GM12801 (cell line): ENCODE measurements at regions not wholly inside any gene's neighbourhood (a gene's known extent, or its start where the extent isn't known, plus 50 kb on each side); places are given as distances from the start of the nearest gene placed in this dataset.

Experiments used
- TF ChIP-seq, protein P1 (sequence below): IDR thresholded peaks from one replicate; pipeline ENCODE4 v1.5.1; 2011; ENCODE audit warnings: control low read depth; ENCODE audit not compliant: insufficient read length; ENCODE audit errors: extremely low read depth

DNA sequence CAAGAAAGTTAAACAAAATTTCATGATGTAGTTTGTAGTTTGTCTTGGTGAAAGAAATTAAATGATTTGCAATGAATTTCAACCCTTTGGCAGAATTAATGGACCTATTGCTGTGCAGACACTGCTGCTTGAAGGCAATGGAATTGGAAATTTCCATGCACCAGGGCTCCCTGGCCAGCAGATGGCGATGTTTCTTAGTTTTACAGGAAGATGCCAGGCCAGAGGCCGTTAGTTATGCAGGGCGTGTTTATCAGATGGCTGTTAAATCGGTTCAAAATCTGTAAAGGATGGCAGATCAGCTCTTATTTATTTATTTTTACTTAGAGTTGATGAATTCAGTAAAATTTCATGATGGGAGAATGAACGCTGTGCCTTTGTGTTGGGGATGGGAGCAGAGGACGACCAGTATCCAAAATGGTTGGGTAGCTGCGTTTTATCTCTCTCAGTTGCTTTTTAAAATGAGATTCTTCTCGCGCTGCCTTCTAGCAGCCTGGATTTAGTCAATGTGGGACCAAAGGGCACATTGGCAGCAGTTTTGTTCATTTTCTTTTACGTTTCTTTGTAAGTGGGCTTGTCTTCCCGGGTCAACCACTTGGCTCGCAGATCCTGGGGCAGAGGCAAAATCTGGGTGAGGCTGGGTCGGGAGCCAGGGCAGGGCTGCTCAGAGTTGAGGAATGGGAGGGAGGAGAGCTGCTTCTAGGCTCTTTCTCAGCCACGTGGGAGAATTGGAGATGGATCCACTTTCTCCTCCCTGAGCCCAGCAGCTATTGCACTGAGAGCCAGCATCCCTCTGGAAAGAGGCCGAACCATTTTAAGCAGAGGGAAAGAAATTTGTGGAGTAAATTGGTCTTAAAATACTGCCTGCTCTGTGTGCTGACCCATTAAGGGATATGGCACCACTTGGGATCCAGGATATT lies 344.0 kb downstream of the PIK3C3 start:
- TF ChIP-seq, protein P1, sequence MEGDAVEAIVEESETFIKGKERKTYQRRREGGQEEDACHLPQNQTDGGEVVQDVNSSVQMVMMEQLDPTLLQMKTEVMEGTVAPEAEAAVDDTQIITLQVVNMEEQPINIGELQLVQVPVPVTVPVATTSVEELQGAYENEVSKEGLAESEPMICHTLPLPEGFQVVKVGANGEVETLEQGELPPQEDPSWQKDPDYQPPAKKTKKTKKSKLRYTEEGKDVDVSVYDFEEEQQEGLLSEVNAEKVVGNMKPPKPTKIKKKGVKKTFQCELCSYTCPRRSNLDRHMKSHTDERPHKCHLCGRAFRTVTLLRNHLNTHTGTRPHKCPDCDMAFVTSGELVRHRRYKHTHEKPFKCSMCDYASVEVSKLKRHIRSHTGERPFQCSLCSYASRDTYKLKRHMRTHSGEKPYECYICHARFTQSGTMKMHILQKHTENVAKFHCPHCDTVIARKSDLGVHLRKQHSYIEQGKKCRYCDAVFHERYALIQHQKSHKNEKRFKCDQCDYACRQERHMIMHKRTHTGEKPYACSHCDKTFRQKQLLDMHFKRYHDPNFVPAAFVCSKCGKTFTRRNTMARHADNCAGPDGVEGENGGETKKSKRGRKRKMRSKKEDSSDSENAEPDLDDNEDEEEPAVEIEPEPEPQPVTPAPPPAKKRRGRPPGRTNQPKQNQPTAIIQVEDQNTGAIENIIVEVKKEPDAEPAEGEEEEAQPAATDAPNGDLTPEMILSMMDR, result peak; percentile 29

DNA sequence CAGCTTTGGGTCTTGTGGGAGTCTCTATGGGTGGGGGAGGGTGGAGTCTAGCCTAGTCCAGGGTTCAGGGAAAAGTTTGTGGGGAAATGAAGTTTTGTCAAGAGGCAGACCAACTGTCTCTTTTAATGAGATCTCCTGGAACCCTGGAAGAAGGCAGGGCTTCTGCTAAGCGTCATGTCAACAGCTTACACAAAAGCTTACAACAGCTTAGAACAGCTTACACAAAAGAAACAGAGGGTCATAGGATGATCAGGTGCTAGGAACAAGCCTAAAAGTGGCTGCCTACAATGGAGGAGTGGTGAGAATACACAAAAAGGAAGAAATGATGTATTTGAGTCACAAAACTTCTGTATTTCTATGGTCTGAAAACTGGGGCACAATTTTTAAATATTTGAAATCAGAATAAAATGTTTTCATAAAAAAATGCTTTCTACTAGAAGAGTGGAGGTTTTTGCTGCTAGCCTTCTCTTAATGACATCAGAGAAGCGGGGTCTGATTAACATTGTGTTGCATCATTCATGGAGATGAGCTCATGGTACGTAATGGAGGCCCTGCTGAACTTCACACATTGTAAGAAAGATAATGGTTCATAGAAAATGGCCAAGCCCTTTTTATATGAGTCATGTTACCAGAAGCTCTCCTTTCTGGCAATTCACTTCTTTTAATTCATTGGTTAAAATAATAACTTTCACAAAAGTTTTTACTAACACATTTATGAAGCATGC lies 351.0 kb downstream of the PIK3C3 start:
- TF ChIP-seq, protein P1, result no peak

DNA sequence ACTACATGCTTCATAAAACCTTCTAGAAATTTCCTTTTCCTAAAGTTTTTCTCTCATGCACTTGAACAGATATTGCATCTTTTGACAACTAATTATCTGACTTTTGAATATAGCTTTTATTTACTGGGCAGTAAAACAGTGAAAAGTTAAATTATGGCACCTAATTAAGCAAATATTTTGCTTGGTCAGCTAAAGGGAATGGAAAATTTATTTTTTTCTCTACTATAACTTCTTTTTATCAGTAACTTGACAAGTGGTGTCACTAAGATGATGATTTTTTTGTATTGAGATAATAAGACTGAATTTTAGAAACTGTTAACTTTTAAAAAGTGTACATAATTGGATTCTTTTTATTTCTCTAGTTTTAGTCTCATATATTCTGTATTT lies 351.6 kb downstream of the PIK3C3 start:
- TF ChIP-seq, protein P1, result no peak

DNA sequence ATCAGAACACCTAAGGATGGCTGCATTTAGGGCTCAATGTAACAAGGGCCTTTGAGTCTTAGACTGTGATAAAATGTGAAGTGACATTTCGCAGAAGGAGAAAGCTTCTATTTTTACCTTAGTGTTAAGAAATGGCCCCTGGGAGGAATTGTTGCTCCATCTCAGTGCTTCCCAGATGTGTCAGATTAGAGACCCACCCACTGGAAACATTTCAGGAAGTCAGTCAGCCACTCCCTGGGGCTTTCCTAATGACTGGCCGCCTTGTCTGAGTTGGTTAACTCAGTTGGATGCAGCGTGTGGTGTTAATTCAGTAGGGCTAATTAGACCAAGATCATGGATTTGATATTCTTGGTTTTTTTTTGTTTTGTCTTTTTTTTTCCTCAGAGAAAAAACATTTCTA lies 355.9 kb downstream of the PIK3C3 start:
- TF ChIP-seq, protein P1, result no peak

DNA sequence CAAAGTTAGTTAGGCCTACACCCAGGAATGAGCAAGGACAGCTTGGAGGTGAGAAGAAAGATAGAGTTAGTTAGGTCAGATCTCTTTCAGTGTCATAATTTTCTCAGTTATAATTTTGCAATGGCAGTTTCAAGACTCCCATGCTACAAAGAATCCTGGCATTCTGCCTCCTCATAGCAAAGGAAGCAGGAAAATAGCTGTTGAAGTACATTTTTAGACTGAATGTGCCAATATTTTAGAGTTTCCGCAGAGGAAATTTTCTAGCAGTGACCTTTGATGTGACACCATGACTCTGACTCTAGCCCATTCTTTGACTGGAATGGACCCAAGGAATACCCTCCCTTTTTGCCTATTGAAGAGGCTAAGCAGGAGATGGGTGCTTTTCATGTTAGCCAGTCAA lies 371.7 kb downstream of the PIK3C3 start:
- TF ChIP-seq, protein P1, result no peak

DNA sequence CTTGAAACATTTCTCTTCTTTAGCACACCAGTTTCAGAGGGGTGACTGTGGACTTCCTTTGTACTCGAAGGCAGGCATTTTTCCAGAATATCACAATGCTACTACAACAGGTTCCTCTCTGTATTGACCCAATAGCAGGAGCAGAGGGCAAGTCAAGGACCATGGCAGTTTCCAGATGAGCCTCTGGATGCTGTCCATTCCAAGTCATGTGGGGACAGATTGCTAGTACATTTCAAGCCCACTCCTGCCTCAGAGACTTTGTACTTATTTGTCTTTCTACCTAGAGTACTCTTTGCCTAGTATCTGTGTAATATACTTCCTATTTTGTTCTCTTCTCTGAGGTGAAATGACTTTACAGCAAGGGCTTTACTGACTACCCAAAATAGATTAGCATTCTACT lies 373.9 kb downstream of the PIK3C3 start:
- TF ChIP-seq, protein P1, result no peak

DNA sequence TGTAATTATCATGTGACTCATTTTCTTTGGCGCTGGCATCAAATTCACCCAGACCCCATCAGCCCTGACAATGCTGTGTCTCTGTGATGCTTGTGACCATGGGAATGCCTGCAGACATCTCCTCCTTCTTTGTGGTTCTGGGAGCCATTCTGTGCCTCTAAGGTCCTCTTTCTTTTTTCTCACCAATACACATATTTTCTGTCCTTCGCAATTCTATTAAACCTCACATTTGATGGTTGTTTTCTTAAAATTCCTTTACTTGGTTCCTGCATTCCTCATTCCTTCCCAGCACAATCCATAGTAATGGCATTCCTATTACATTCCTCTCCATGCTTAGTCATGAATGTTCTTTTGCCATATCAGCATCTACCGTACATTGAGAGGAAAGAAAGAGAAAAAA lies 375.3 kb downstream of the PIK3C3 start:
- TF ChIP-seq, protein P1, result no peak
